Stomach (tissue), 8 donors: ENCODE measurements at regions not wholly inside any gene's neighbourhood (a gene's known extent, or its start where the extent isn't known, plus 50 kb on each side); places are given as distances from the start of the nearest gene placed in this dataset.
A peak's percentile ranks its signal among the peaks of the same experiment; 100 is the strongest.

Source experiments
- DNase-seq, 2 donors: peaks; one replicate each; pipeline versions ENCODE4 v3.0.0 to v3.0.0-alpha.2; 2013 to 2019
- H3K27ac ChIP-seq, 5 donors: fragments of 200-600 bp in 4 of 5; sonication (generic) in 4 of 5; one replicate each; pipeline ENCODE4 v1.5.1; 2013 to 2019; ENCODE audit warnings: mild to moderate bottlenecking in 1 of 5, moderate library complexity in 1 of 5
- H3K27me3 ChIP-seq, 3 donors: fragments of 200-600 bp; sonication (generic); one replicate each; pipeline ENCODE4 v1.5.1; 2017 to 2019; ENCODE audit warnings: mixed run types in 1 of 3
- H3K36me3 ChIP-seq, 4 donors: fragments of 200-600 bp; sonication (generic); 1 replicate in 3 of 4; 2 replicates in 1 of 4; pipeline ENCODE4 v1.5.1; 2016 to 2019
- H3K4me1 ChIP-seq, 4 donors: fragments of 200-600 bp; sonication (generic); one replicate each; pipeline ENCODE4 v1.5.1; 2016 to 2019
- H3K4me3 ChIP-seq, 4 donors: fragments of 200-600 bp; sonication (generic) in 3 of 4; one replicate each; pipeline ENCODE4 v1.5.1; 2016 to 2019; ENCODE audit warnings: mild to moderate bottlenecking in 1 of 4
- H3K9me3 ChIP-seq, 4 donors: fragments of 200-600 bp; sonication (generic); one replicate each; pipeline ENCODE4 v1.5.1; 2016 to 2019
- CTCF ChIP-seq, 7 experiments: fragments of 450-650 bp in 4 of 7; fragments of 200-600 bp in 3 of 7; sonication (generic) in 3 of 7; IDR thresholded peaks; one replicate each; pipeline ENCODE4 v1.5.1; 2016 to 2019; ENCODE audit warnings: antibody characterized with exemption in 7 of 7, control low read depth in 2 of 7, mild to moderate bottlenecking in 1 of 7
- EP300 ChIP-seq: sonication (generic); formaldehyde crosslinking; IDR thresholded peaks from one replicate; pipeline ENCODE4 v1.6.1; 2017; ENCODE audit warnings: antibody characterized with exemption
- POLR2A ChIP-seq, 4 donors: fragments of 450-650 bp; IDR thresholded peaks; one replicate each; pipeline ENCODE4 v1.6.1; 2016; ENCODE audit warnings: antibody characterized with exemption in 4 of 4, control low read depth in 2 of 4, mild to moderate bottlenecking in 1 of 4, moderate library complexity in 1 of 4
- POLR2AphosphoS5 ChIP-seq, 3 donors: sonication (generic); formaldehyde crosslinking; IDR thresholded peaks; one replicate each; pipeline ENCODE4 v1.6.1; 2016; ENCODE audit warnings: antibody characterized with exemption in 3 of 3
- WGBS, 5 donors: extraction: QIAGEN DNeasy Blood & Tissue Kit in 3 of 5; methylation state at CpG; one replicate each; pipeline versions ENCODE4 v1.1.5 to v1.1.7; 2013 to 2018; 5-methylcytosine and 5-hydroxymethylcytosine counted together
- intact Hi-C: fragments of 100-400 bp; cut with DNase I; formaldehyde crosslinking; loops from one replicate; pipeline ENCODE4 v1.15.1; 2023; ENCODE audit warnings: low total_unique reads
- donor health status: healthy with polysubstance abuse.
- donor health status: Bipolar disorder and iron deficiency.
- donor health status: healthy.

GRCh38 chr9:88077071-88077617 lies 61.1 kb downstream of the SPATA31C2 start:
- peaks cover 0 to 14% (median 11%) of the 10 kb centered on the region in 3 donors for H3K27me3 ChIP-seq
- TF ChIP-seq POLR2A (IDR thresholded peaks at IDR 0.05) = no peak
- no peak for TF ChIP-seq POLR2AphosphoS5 (IDR thresholded peaks at IDR 0.05)
- no peak for TF ChIP-seq EP300
- peak in 1 of 7 experiments; percentile 1 for TF ChIP-seq CTCF (IDR thresholded peaks at IDR 0.05)
- WGBS, 5 donors = 33 to 43% (median 35%) methylated on average over 14 to 20 of the region's 20 CpGs
- H3K4me1 ChIP-seq = peaks cover 14 to 22% (median 17%) of the 10 kb centered on the region in 4 donors
- peak overlapping the region; percentile 87 to 92 (median 91) for H3K27ac ChIP-seq
- intact Hi-C loops = no loop called here
- H3K9me3 ChIP-seq = no peaks in the 10 kb centered on the region
- no peaks in the 10 kb centered on the region for H3K36me3 ChIP-seq
- peak overlapping the region; percentile 47 to 60 (median 58) for H3K4me3 ChIP-seq
- DNase-seq = no peak

- peak overlapping the region; percentile 87 to 92 (median 91) for H3K27ac ChIP-seq
- TF ChIP-seq EP300 = no peak
- TF ChIP-seq POLR2AphosphoS5 (IDR thresholded peaks at IDR 0.05) = peak in 2 of 3 donors; percentile 74 to 77
- peak in 4 of 7 experiments; percentile 12 to 21 (median 16) for TF ChIP-seq CTCF (IDR thresholded peaks at IDR 0.05)
- intact Hi-C loops = no loop called here
- H3K36me3 ChIP-seq = no peaks in the 10 kb centered on the region
- peak overlapping the region; percentile 47 to 60 (median 58) for H3K4me3 ChIP-seq
- 0 to 1% (median 1%) methylated on average over 34 to 57 of the region's 57 CpGs for WGBS, 5 donors
- H3K27me3 ChIP-seq = peaks cover 0 to 14% (median 11%) of the 10 kb centered on the region in 3 donors
- peaks cover 14 to 22% (median 17%) of the 10 kb centered on the region in 4 donors for H3K4me1 ChIP-seq
- peak; percentile 95 to 96 for DNase-seq
- H3K9me3 ChIP-seq = no peaks in the 10 kb centered on the region
These were observed 61.8 kb downstream of the SPATA31C2 start for GRCh38 chr9:88076286-88077070.

- Histone ChIP-seq H3K4me1 (peaks cover 14 to 22% (median 17%) of the 10 kb centered on the region in 4 donors), H3K9me3 (no peaks in the 10 kb centered on the region), H3K27ac (peak overlapping the region; percentile 87 to 92 (median 91)), H3K4me3 (peak overlapping the region; percentile 47 to 60 (median 58)), H3K27me3 (peaks cover 0 to 14% (median 11%) of the 10 kb centered on the region in 3 donors), H3K36me3 (no peaks in the 10 kb centered on the region)
- intact Hi-C loops = no loop called here
- DNase-seq = no peak
- no peak for TF ChIP-seq POLR2A (IDR thresholded peaks at IDR 0.05)
- TF ChIP-seq CTCF (IDR thresholded peaks at IDR 0.05) = no peak
- no peak for TF ChIP-seq POLR2AphosphoS5 (IDR thresholded peaks at IDR 0.05)
- no peak for TF ChIP-seq EP300
- whole genome bisulfite sequencing, 5 donors = 0 to 4% (median 2%) methylated on average over 8 to 12 of the region's 12 CpGs
These were observed 62.3 kb downstream of the SPATA31C2 start for GRCh38 chr9:88075966-88076285.

- peak overlapping the region in 3 of 4 donors; percentile 47 to 58 (median 57) for H3K4me3 ChIP-seq
- 17 to 43% (median 21%) methylated on average over 3 of the region's 3 CpGs for WGBS, 5 donors
These were observed 62.8 kb downstream of the SPATA31C2 start for GRCh38 chr9:88075506-88075905.

More at GRCh38 chr9:88075506-88075905, 62.8 kb downstream of the SPATA31C2 start:
- no peaks in the 10 kb centered on the region for H3K9me3 ChIP-seq
- TF ChIP-seq EP300 = no peak
- TF ChIP-seq CTCF (IDR thresholded peaks at IDR 0.05) = no peak
- TF ChIP-seq POLR2A (IDR thresholded peaks at IDR 0.05) = no peak
- TF ChIP-seq POLR2AphosphoS5 (IDR thresholded peaks at IDR 0.05) = no peak
- H3K27me3 ChIP-seq = peaks cover 0 to 14% (median 11%) of the 10 kb centered on the region in 3 donors
- H3K4me1 ChIP-seq = peaks cover 14 to 22% (median 17%) of the 10 kb centered on the region in 4 donors
- H3K27ac ChIP-seq = peak overlapping the region in 4 of 5 donors; percentile 87 to 92 (median 89)
- no peak for DNase-seq
- intact Hi-C loops = no loop called here
- no peaks in the 10 kb centered on the region for H3K36me3 ChIP-seq
